Adrenal gland (tissue), 9 donors: ENCODE measurements at regions not wholly inside any gene's neighbourhood (a gene's known extent, or its start where the extent isn't known, plus 50 kb on each side); places are given as distances from the start of the nearest gene placed in this dataset.

Experiments used
- DNase-seq, 7 donors: peaks; one replicate each; pipeline ENCODE4 v3.0.0-alpha.2; 2019 to 2020
- H3K27ac ChIP-seq, 5 donors: fragments of 200-600 bp; sonication (generic) in 4 of 5; 1 replicate in 3 of 5; 2 replicates in 2 of 5; pipeline versions ENCODE4 v1.5.1 to v1.8.0; 2016 to 2020; ENCODE audit warnings: mild to moderate bottlenecking in 1 of 5
- H3K27me3 ChIP-seq: fragments of 200-600 bp; 2 replicates; pipeline ENCODE4 v1.8.0; 2021
- H3K36me3 ChIP-seq, 2 donors: fragments of 200-600 bp; replicated peaks in 1 of 2; 1 replicate in 1 of 2; 2 replicates in 1 of 2; pipeline versions ENCODE4 v1.5.1 to v1.8.0; 2018 to 2022
- H3K4me1 ChIP-seq, 2 donors: fragments of 200-600 bp; replicated peaks in 1 of 2; 1 replicate in 1 of 2; 2 replicates in 1 of 2; pipeline versions ENCODE4 v1.5.1 to v1.8.0; 2018 to 2021
- H3K4me3 ChIP-seq, 4 donors: fragments of 200-600 bp; sonication (generic) in 3 of 4; one replicate each; pipeline ENCODE4 v1.5.1; 2016 to 2018
- H3K9me3 ChIP-seq, 3 donors: fragments of 200-600 bp; sonication (generic) in 1 of 3; replicated peaks in 1 of 3; 1 replicate in 2 of 3; 2 replicates in 1 of 3; pipeline versions ENCODE4 v1.5.1 to v1.8.0; 2016 to 2021
- CTCF ChIP-seq, 6 experiments: fragments of 450-650 bp in 4 of 6; fragments of 200-600 bp in 2 of 6; sonication (generic) in 1 of 6; IDR thresholded peaks; 1 replicate in 5 of 6; 2 replicates in 1 of 6; pipeline versions ENCODE4 v1.5.1 to v1.8.0; 2016 to 2021; ENCODE audit warnings: antibody characterized with exemption in 6 of 6, mild to moderate bottlenecking in 2 of 6, moderate library complexity in 1 of 6
- POLR2A ChIP-seq, 2 donors: fragments of 450-650 bp; IDR thresholded peaks; one replicate each; pipeline ENCODE4 v1.6.1; 2017; ENCODE audit warnings: antibody characterized with exemption in 2 of 2, mild to moderate bottlenecking in 2 of 2, moderate library complexity in 1 of 2
- WGBS, 4 donors: extraction: QIAGEN DNeasy Blood & Tissue Kit in 2 of 4; methylation state at CpG; one replicate each; pipeline versions ENCODE4 v1.1.5 to v1.1.7; 2013 to 2017; 5-methylcytosine and 5-hydroxymethylcytosine counted together
- intact Hi-C, 2 donors: fragments of 100-400 bp; cut with DNase I; formaldehyde crosslinking; loops; one replicate each; pipeline versions ENCODE4 v1.14.1 to v1.15.0; 2022 to 2023
- donor health status: healthy with polysubstance abuse.
- donor health status: Bipolar disorder and iron deficiency.
- donor health status: DM: yes; HTN: yes; CAD: no.
- donor health status: DM: no; HTN: no; CAD: no.
- donor health status: DM: no; HTN: no; CAD: no.

GRCh38 chr2:217231212-217231611 lies 371.3 kb upstream of the TNP1 start:
- no peak for TF ChIP-seq POLR2A (IDR thresholded peaks at IDR 0.05)
- no peak for TF ChIP-seq CTCF (IDR thresholded peaks at IDR 0.05)
- Histone ChIP-seq H3K9me3 (no peaks in the 10 kb centered on the region), H3K27ac (no peak overlapping the region), H3K4me3 (no peak overlapping the region), H3K36me3 (no peaks in the 10 kb centered on the region), H3K4me1 (no peaks in the 10 kb centered on the region), H3K27me3 (no peaks in the 10 kb centered on the region)
- intact Hi-C loops = no loop called here
- DNase-seq = no peak
- 48 to 71% (median 64%) methylated on average over 1 of the region's 1 CpG for WGBS, 4 donors

- DNase-seq = no peak
- Histone ChIP-seq H3K9me3 (no peaks in the 10 kb centered on the region), H3K4me3 (no peak overlapping the region), H3K27ac (no peak overlapping the region), H3K4me1 (peaks cover 0 to 1% of the 10 kb centered on the region in 2 donors), H3K27me3 (no peaks in the 10 kb centered on the region), H3K36me3 (no peaks in the 10 kb centered on the region)
- TF ChIP-seq CTCF (IDR thresholded peaks at IDR 0.05) (no peak), POLR2A (IDR thresholded peaks at IDR 0.05) (no peak)
- WGBS, 4 donors = 59 to 77% (median 65%) methylated on average over 1 of the region's 1 CpG
- intact Hi-C loops = no loop called here
Measured at GRCh38 chr2:217228732-217229131, 368.9 kb upstream of the TNP1 start.

GRCh38 chr2:217227794-217228193 lies 367.9 kb upstream of the TNP1 start:
- Histone ChIP-seq H3K9me3 (no peaks in the 10 kb centered on the region), H3K36me3 (no peaks in the 10 kb centered on the region), H3K4me3 (no peak overlapping the region), H3K27me3 (no peaks in the 10 kb centered on the region), H3K27ac (no peak overlapping the region), H3K4me1 (peaks cover 0 to 11% of the 10 kb centered on the region in 2 donors)
- WGBS, 4 donors = 88 to 96% (median 94%) methylated on average over 5 of the region's 5 CpGs
- intact Hi-C loops = no loop called here
- TF ChIP-seq POLR2A (IDR thresholded peaks at IDR 0.05) = no peak
- TF ChIP-seq CTCF (IDR thresholded peaks at IDR 0.05) = no peak
- no peak for DNase-seq

- no peak overlapping the region for H3K27ac ChIP-seq
- WGBS, 4 donors = 84 to 96% (median 90%) methylated on average over 1 of the region's 1 CpG
Measured at GRCh38 chr2:217225596-217225995, 365.7 kb upstream of the TNP1 start.

More at GRCh38 chr2:217225596-217225995, 365.7 kb upstream of the TNP1 start:
- Histone ChIP-seq H3K36me3 (no peaks in the 10 kb centered on the region), H3K4me1 (peaks cover 0 to 22% of the 10 kb centered on the region in 2 donors), H3K27me3 (no peaks in the 10 kb centered on the region), H3K4me3 (no peak overlapping the region), H3K9me3 (no peaks in the 10 kb centered on the region)
- TF ChIP-seq POLR2A (IDR thresholded peaks at IDR 0.05) (no peak), CTCF (IDR thresholded peaks at IDR 0.05) (no peak)
- intact Hi-C loops = no loop called here
- DNase-seq = no peak
